ENCODE measurements at regions not wholly inside any gene's neighbourhood (a gene's known extent, or its start where the extent isn't known, plus 50 kb on each side); places are given as distances from the start of the nearest gene placed in this dataset.

DNA sequence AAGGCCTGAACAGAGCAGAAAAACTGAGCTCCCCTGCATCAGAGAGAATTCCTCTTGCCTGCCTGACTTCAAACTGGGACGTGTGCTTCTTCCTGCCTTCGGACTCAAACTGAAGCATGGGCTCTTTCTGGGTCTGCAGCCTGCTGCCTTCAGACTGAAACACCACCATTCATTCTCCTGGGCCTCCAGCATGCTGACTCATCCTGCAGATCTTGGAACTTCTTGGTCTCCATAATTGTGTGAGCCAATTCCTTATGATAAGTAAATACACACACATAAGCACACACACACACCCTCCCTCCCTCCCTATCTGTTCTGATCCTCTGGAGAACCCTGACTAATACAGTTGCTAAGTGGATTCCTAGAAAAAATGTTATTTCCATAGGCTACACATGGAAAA is 874.3 kb upstream of the EEF2KMT start:
- TF ChIP-seq YY1 (IDR thresholded peaks at IDR 0.05; ENCODE audit: low read depth), result no peak
- TF ChIP-seq, protein P1, sequence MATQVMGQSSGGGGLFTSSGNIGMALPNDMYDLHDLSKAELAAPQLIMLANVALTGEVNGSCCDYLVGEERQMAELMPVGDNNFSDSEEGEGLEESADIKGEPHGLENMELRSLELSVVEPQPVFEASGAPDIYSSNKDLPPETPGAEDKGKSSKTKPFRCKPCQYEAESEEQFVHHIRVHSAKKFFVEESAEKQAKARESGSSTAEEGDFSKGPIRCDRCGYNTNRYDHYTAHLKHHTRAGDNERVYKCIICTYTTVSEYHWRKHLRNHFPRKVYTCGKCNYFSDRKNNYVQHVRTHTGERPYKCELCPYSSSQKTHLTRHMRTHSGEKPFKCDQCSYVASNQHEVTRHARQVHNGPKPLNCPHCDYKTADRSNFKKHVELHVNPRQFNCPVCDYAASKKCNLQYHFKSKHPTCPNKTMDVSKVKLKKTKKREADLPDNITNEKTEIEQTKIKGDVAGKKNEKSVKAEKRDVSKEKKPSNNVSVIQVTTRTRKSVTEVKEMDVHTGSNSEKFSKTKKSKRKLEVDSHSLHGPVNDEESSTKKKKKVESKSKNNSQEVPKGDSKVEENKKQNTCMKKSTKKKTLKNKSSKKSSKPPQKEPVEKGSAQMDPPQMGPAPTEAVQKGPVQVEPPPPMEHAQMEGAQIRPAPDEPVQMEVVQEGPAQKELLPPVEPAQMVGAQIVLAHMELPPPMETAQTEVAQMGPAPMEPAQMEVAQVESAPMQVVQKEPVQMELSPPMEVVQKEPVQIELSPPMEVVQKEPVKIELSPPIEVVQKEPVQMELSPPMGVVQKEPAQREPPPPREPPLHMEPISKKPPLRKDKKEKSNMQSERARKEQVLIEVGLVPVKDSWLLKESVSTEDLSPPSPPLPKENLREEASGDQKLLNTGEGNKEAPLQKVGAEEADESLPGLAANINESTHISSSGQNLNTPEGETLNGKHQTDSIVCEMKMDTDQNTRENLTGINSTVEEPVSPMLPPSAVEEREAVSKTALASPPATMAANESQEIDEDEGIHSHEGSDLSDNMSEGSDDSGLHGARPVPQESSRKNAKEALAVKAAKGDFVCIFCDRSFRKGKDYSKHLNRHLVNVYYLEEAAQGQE (IDR thresholded peaks at IDR 0.05; ENCODE audit: low read depth), result no peak
- no peak for TF ChIP-seq NFIC (IDR thresholded peaks at IDR 0.05)
- no peak for TF ChIP-seq CREB1 (IDR thresholded peaks at IDR 0.05; ENCODE audit: low read depth)

DNA sequence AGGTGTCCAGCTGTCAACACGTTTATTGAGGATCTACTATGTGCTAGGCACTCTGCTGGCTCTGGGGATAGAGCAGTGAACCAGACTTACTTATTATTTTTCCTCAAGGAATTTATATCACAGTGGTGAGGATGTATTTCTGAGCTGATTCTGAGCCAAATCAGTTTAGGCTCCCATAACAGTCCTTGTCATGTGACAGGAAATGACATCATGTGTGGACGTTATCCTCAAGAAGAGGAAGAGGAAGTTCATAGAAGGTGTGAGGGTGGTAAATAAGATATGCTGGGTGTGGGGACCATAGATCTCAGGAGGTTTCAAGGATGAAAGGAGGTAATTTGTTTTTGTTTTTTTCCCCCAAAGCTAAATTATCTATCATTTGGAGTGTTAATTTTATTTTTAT is 873.5 kb upstream of the EEF2KMT start:
- TF ChIP-seq, protein P1 (IDR thresholded peaks at IDR 0.05; ENCODE audit: low read depth), result no peak
- TF ChIP-seq FOXM1 (IDR thresholded peaks at IDR 0.05; ENCODE audit: borderline replicate concordance, low read depth) (no peak), TEAD4 (IDR thresholded peaks at IDR 0.05) (no peak), NFIC (IDR thresholded peaks at IDR 0.05) (no peak), EGR1 (IDR thresholded peaks at IDR 0.05) (no peak), TAF1 (IDR thresholded peaks at IDR 0.05; ENCODE audit: low read depth) (no peak), CEBPB (IDR thresholded peaks at IDR 0.05) (no peak), TCF12 (IDR thresholded peaks at IDR 0.05; ENCODE audit: low read depth) (no peak), ZBTB7A (IDR thresholded peaks at IDR 0.05; ENCODE audit: low read depth) (no peak), USF1 (IDR thresholded peaks at IDR 0.05) (no peak), CREB1 (IDR thresholded peaks at IDR 0.05; ENCODE audit: low read depth) (no peak), YY1 (IDR thresholded peaks at IDR 0.05; ENCODE audit: low read depth) (no peak), RAD21 (IDR thresholded peaks at IDR 0.05; ENCODE audit: low read depth) (no peak), MAX (IDR thresholded peaks at IDR 0.05) (no peak), EP300 (IDR thresholded peaks at IDR 0.05; ENCODE audit: borderline replicate concordance) (no peak)

GRCh38 chr16:5966004-5966403 is 868.4 kb upstream of the EEF2KMT start:
- TF ChIP-seq MAX (IDR thresholded peaks at IDR 0.05) (no peak), RAD21 (IDR thresholded peaks at IDR 0.05; ENCODE audit: low read depth) (no peak), YY1 (IDR thresholded peaks at IDR 0.05; ENCODE audit: low read depth) (no peak), NFIC (IDR thresholded peaks at IDR 0.05) (no peak), CEBPB (IDR thresholded peaks at IDR 0.05) (no peak), FOXM1 (IDR thresholded peaks at IDR 0.05; ENCODE audit: borderline replicate concordance, low read depth) (no peak), ZBTB7A (IDR thresholded peaks at IDR 0.05; ENCODE audit: low read depth) (no peak), CREB1 (IDR thresholded peaks at IDR 0.05; ENCODE audit: low read depth) (no peak)

DNA sequence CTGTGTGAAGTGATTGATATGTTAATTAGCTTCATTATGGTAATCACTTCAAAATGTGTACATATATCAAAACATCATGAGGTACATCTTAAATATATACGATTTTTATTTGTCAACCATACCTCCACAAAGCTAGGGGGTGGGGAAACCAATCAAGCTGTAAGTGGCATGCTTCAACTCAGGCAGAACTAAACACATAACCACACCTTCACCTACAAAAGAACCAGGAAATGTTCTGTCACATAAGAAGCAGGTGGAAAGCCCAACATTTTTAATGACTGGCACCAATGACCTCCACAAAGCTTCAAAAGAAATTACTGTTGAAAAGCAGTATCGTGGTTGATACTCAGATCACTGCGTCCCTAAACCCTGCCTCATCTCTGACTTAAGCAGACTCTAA is 867.7 kb upstream of the EEF2KMT start:
- TF ChIP-seq TEAD4 (IDR thresholded peaks at IDR 0.05), result no peak
- TF ChIP-seq USF1 (IDR thresholded peaks at IDR 0.05), result no peak
- no peak for TF ChIP-seq TAF1 (IDR thresholded peaks at IDR 0.05; ENCODE audit: low read depth)
- no peak for TF ChIP-seq ZBTB7A (IDR thresholded peaks at IDR 0.05; ENCODE audit: low read depth)
- TF ChIP-seq, protein P1 (IDR thresholded peaks at IDR 0.05; ENCODE audit: low read depth), result no peak
- no peak for TF ChIP-seq YY1 (IDR thresholded peaks at IDR 0.05; ENCODE audit: low read depth)
- no peak for TF ChIP-seq NFIC (IDR thresholded peaks at IDR 0.05)
- no peak for TF ChIP-seq CEBPB (IDR thresholded peaks at IDR 0.05)

DNA sequence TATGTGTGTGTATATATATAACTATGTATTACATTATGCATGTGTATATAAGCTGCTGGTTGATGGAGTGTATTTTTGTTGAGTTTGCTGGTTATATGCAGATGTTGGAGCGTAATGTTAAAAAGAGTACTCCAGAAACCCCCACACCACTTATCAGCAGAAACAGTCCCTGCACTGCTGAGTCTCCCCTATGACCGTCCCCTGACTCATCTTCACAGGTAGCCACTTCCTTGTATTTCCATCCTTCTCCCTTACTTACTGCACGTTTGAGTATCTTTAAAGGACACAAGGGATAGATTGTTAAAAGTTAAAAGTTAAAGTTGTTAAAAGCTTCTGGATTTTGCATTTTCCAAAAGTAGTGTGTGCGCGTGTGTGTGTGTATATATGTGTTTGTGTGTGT is 853.9 kb upstream of the EEF2KMT start:
- TF ChIP-seq RAD21 (IDR thresholded peaks at IDR 0.05; ENCODE audit: low read depth), result no peak
- TF ChIP-seq, protein P1 (IDR thresholded peaks at IDR 0.05; ENCODE audit: low read depth), result no peak
- no peak for TF ChIP-seq TEAD4 (IDR thresholded peaks at IDR 0.05)
- TF ChIP-seq EGR1 (IDR thresholded peaks at IDR 0.05), result no peak
- TF ChIP-seq NFIC (IDR thresholded peaks at IDR 0.05), result no peak
- TF ChIP-seq TCF12 (IDR thresholded peaks at IDR 0.05; ENCODE audit: low read depth), result no peak
- no peak for TF ChIP-seq CREB1 (IDR thresholded peaks at IDR 0.05; ENCODE audit: low read depth)
- no peak for TF ChIP-seq USF1 (IDR thresholded peaks at IDR 0.05)
- no peak for TF ChIP-seq ZBTB7A (IDR thresholded peaks at IDR 0.05; ENCODE audit: low read depth)
- no peak for TF ChIP-seq CEBPB (IDR thresholded peaks at IDR 0.05)
- TF ChIP-seq EP300 (IDR thresholded peaks at IDR 0.05; ENCODE audit: borderline replicate concordance), result no peak
- no peak for TF ChIP-seq YY1 (IDR thresholded peaks at IDR 0.05; ENCODE audit: low read depth)
- no peak for TF ChIP-seq MAX (IDR thresholded peaks at IDR 0.05)
- TF ChIP-seq FOXM1 (IDR thresholded peaks at IDR 0.05; ENCODE audit: borderline replicate concordance, low read depth), result no peak

Data from Ishikawa (cell line).